ENCODE measurements at regions not wholly inside any gene's neighbourhood (a gene's known extent, or its start where the extent isn't known, plus 50 kb on each side); places are given as distances from the start of the nearest gene placed in this dataset.

GRCh38 chr1:229104654-229105053 is 166.3 kb upstream of the RAB4A start:
- no peak for TF ChIP-seq CTCF (IDR thresholded peaks at IDR 0.05; ENCODE audit: poor library complexity, severe bottlenecking)
- H3K27me3 ChIP-seq (ENCODE audit: insufficient read depth, poor library complexity, severe bottlenecking), result no peaks in the 10 kb centered on the region

GRCh38 chr1:229105109-229105508 is 165.8 kb upstream of the RAB4A start:
- Histone ChIP-seq H3K4me3 (ENCODE audit: severe bottlenecking) (no peak overlapping the region), H3K27me3 (ENCODE audit: insufficient read depth, poor library complexity, severe bottlenecking) (no peaks in the 10 kb centered on the region), H3K4me1 (ENCODE audit: insufficient read depth, poor library complexity, severe bottlenecking) (no peaks in the 10 kb centered on the region), H3K9me3 (ENCODE audit: severe bottlenecking) (no peaks in the 10 kb centered on the region), H3K27ac (ENCODE audit: poor library complexity, severe bottlenecking) (no peak overlapping the region), H3K36me3 (ENCODE audit: low read depth) (no peaks in the 10 kb centered on the region)
- no peak for TF ChIP-seq CTCF (IDR thresholded peaks at IDR 0.05; ENCODE audit: poor library complexity, severe bottlenecking)
- no peak for DNase-seq (ENCODE audit: low spot score)
- ATAC-seq (ENCODE audit: low read depth), result no peak

More at GRCh38 chr1:229104654-229105053, 166.3 kb upstream of the RAB4A start:
- ATAC-seq (ENCODE audit: low read depth) (no peak), DNase-seq (ENCODE audit: low spot score) (no peak)
- Histone ChIP-seq H3K4me3 (ENCODE audit: severe bottlenecking) (no peak overlapping the region), H3K27ac (ENCODE audit: poor library complexity, severe bottlenecking) (no peak overlapping the region), H3K36me3 (ENCODE audit: low read depth) (no peaks in the 10 kb centered on the region), H3K9me3 (ENCODE audit: severe bottlenecking) (no peaks in the 10 kb centered on the region), H3K4me1 (ENCODE audit: insufficient read depth, poor library complexity, severe bottlenecking) (no peaks in the 10 kb centered on the region)

GRCh38 chr1:229105822-229106525 is 164.9 kb upstream of the RAB4A start:
- no peak for TF ChIP-seq CTCF (IDR thresholded peaks at IDR 0.05; ENCODE audit: poor library complexity, severe bottlenecking)
- H3K36me3 ChIP-seq (ENCODE audit: low read depth), result no peaks in the 10 kb centered on the region
- H3K4me3 ChIP-seq (ENCODE audit: severe bottlenecking), result no peak overlapping the region
- H3K27me3 ChIP-seq (ENCODE audit: insufficient read depth, poor library complexity, severe bottlenecking), result no peaks in the 10 kb centered on the region
- ATAC-seq (ENCODE audit: low read depth) (no peak), DNase-seq (ENCODE audit: low spot score) (no peak)
- no peaks in the 10 kb centered on the region for H3K9me3 ChIP-seq (ENCODE audit: severe bottlenecking)
- H3K27ac ChIP-seq (ENCODE audit: poor library complexity, severe bottlenecking), result no peak overlapping the region
- H3K4me1 ChIP-seq (ENCODE audit: insufficient read depth, poor library complexity, severe bottlenecking), result no peaks in the 10 kb centered on the region

- Histone ChIP-seq H3K4me1 (ENCODE audit: insufficient read depth, poor library complexity, severe bottlenecking) (no peaks in the 10 kb centered on the region), H3K27ac (ENCODE audit: poor library complexity, severe bottlenecking) (no peak overlapping the region), H3K36me3 (ENCODE audit: low read depth) (no peaks in the 10 kb centered on the region), H3K27me3 (ENCODE audit: insufficient read depth, poor library complexity, severe bottlenecking) (no peaks in the 10 kb centered on the region), H3K4me3 (ENCODE audit: severe bottlenecking) (no peak overlapping the region), H3K9me3 (ENCODE audit: severe bottlenecking) (no peaks in the 10 kb centered on the region)
- no peak for TF ChIP-seq CTCF (IDR thresholded peaks at IDR 0.05; ENCODE audit: poor library complexity, severe bottlenecking)
- DNase-seq (ENCODE audit: low spot score) (no peak), ATAC-seq (ENCODE audit: low read depth) (no peak)
These were observed 164.3 kb upstream of the RAB4A start for GRCh38 chr1:229106526-229107125.

GRCh38 chr1:229107304-229107815 is 163.6 kb upstream of the RAB4A start:
- TF ChIP-seq CTCF (IDR thresholded peaks at IDR 0.05; ENCODE audit: poor library complexity, severe bottlenecking), result no peak
- no peak for DNase-seq (ENCODE audit: low spot score)

More at GRCh38 chr1:229107304-229107815, 163.6 kb upstream of the RAB4A start:
- H3K27ac ChIP-seq (ENCODE audit: poor library complexity, severe bottlenecking), result no peak overlapping the region
- H3K4me1 ChIP-seq (ENCODE audit: insufficient read depth, poor library complexity, severe bottlenecking), result no peaks in the 10 kb centered on the region
- no peak overlapping the region for H3K4me3 ChIP-seq (ENCODE audit: severe bottlenecking)
- no peaks in the 10 kb centered on the region for H3K9me3 ChIP-seq (ENCODE audit: severe bottlenecking)
- no peaks in the 10 kb centered on the region for H3K36me3 ChIP-seq (ENCODE audit: low read depth)
- H3K27me3 ChIP-seq (ENCODE audit: insufficient read depth, poor library complexity, severe bottlenecking), result no peaks in the 10 kb centered on the region
- ATAC-seq (ENCODE audit: low read depth), result no peak

Data from RWPE2 (cell line).